CD4-positive, alpha-beta T cell (primary cell): ENCODE measurements at regions not wholly inside any gene's neighbourhood (a gene's known extent, or its start where the extent isn't known, plus 50 kb on each side); places are given as distances from the start of the nearest gene placed in this dataset.

Experiments used
- ATAC-seq: fragments of 200-7000 bp; cut with Tn5 transposase; one replicate; pipeline ENCODE4 v1.10.0; 2022; ENCODE audit warnings: mild to moderate bottlenecking; ENCODE audit not compliant: poor library complexity
- CTCF ChIA-PET: fragments of 350-600 bp; sonication (Branson Sonifier 250); formaldehyde crosslinking; loops from one replicate; lab custom pipeline; 2021; ENCODE audit warnings: antibody characterized with exemption, inconsistent platforms; lab: Charles Lee
- POLR2A ChIA-PET: fragments of 350-600 bp; sonication (Branson Sonifier 250); formaldehyde crosslinking; loops from one replicate; lab custom pipeline; 2021; ENCODE audit warnings: antibody characterized with exemption, inconsistent platforms; lab: Charles Lee
- DNase-seq, 14 experiments: peaks; one replicate each; pipeline ENCODE4 v3.0.0-alpha.2; 2013 to 2020; ENCODE audit warnings: mixed read lengths in 2 of 14
- H3K27ac ChIP-seq, 2 donors: one replicate each; pipeline versions ENCODE4 v1.5.1 to v1.7.0; 2013; ENCODE audit warnings: low read length in 2 of 2, low read depth in 1 of 2, mild to moderate bottlenecking in 1 of 2
- H3K27me3 ChIP-seq, 2 experiments: 1 replicate in 1 of 2; 2 replicates in 1 of 2; pipeline versions ENCODE4 v1.6.1 to v1.7.0; 2013; ENCODE audit warnings: low read length in 2 of 2, control low read depth in 1 of 2, mild to moderate bottlenecking in 1 of 2, moderate library complexity in 1 of 2; ENCODE audit not compliant: insufficient read depth in 2 of 2, control insufficient read depth in 1 of 2
- H3K36me3 ChIP-seq: one replicate; pipeline ENCODE4 v1.6.1; 2013; ENCODE audit warnings: low read length, control low read depth; ENCODE audit not compliant: insufficient read depth
- H3K4me1 ChIP-seq: one replicate; pipeline ENCODE4 v1.6.1; 2013; ENCODE audit warnings: low read length, control low read depth; ENCODE audit not compliant: insufficient read depth
- H3K4me3 ChIP-seq: one replicate; pipeline ENCODE4 v1.5.1; 2013; ENCODE audit warnings: mild to moderate bottlenecking, low read length, moderate library complexity
- H3K9me3 ChIP-seq, 2 experiments: 1 replicate in 1 of 2; 2 replicates in 1 of 2; pipeline versions ENCODE4 v1.6.1 to v1.7.0; 2013; ENCODE audit warnings: low read length in 2 of 2, mild to moderate bottlenecking in 2 of 2, control low read depth in 1 of 2, moderate library complexity in 1 of 2; ENCODE audit not compliant: control insufficient read depth in 1 of 2, insufficient read depth in 1 of 2
- H3K27ac Mint-ChIP-seq: one replicate; pipeline ENCODE4 v1.8.0; 2020; ENCODE audit warnings: mixed read lengths
- H3K27me3 Mint-ChIP-seq: one replicate; pipeline ENCODE4 v1.8.0; 2021; ENCODE audit warnings: mixed read lengths
- H3K36me3 Mint-ChIP-seq: one replicate; pipeline ENCODE4 v1.8.0; 2021; ENCODE audit warnings: low read depth, mixed read lengths
- H3K4me1 Mint-ChIP-seq: one replicate; pipeline ENCODE4 v1.8.0; 2021; ENCODE audit warnings: low read depth, mixed read lengths
- H3K4me3 Mint-ChIP-seq: one replicate; pipeline ENCODE4 v1.8.0; 2020; ENCODE audit warnings: mild to moderate bottlenecking, mixed read lengths
- H3K9me3 Mint-ChIP-seq: one replicate; pipeline ENCODE4 v1.8.0; 2020; ENCODE audit warnings: mixed read lengths
- intact Hi-C, 2 experiments: fragments of 100-400 bp; cut with DNase I in 1 of 2; cut with micrococcal nuclease in 1 of 2; formaldehyde crosslinking; loops; one replicate each; pipeline versions ENCODE4 v1.15.1 to v1.9.0; 2023 to 2025; cut with DNase I, micrococcal nuclease
- TF ChIP-seq, protein P1 (sequence below): fragments of 200-600 bp; IDR thresholded peaks from one replicate; pipeline ENCODE4 v1.8.0; 2022; ENCODE audit warnings: antibody characterized with exemption, mild to moderate bottlenecking

DNA sequence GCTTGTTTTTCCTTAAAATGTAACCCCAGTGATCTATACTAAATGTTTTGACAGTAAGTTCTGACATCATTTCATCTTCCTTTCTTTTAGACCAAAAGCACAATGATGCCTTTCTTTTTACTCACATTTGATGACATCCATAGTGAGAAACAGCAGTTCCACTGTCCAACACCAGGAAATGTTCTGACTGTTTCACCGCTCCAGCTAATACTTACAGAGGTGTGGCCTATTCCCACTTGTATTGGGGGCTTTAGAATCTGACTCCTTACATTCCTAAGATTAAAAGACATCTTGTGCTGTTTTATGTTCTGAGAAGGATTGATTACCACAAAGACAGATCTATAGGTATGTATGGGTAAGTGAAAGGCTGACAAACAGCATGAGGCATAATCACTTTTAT lies 1018.2 kb upstream of the PRMT6 start:
- Mint-ChIP-seq H3K4me3 (no peak overlapping the region), H3K36me3 (no peaks in the 10 kb centered on the region), H3K4me1 (no peaks in the 10 kb centered on the region), H3K27me3 (no peaks in the 10 kb centered on the region), H3K9me3 (peaks cover 14% of the 10 kb centered on the region), H3K27ac (no peak overlapping the region)
- intact Hi-C loops = no loop called here
- H3K36me3 ChIP-seq = no peaks in the 10 kb centered on the region
- TF ChIP-seq, protein P1, sequence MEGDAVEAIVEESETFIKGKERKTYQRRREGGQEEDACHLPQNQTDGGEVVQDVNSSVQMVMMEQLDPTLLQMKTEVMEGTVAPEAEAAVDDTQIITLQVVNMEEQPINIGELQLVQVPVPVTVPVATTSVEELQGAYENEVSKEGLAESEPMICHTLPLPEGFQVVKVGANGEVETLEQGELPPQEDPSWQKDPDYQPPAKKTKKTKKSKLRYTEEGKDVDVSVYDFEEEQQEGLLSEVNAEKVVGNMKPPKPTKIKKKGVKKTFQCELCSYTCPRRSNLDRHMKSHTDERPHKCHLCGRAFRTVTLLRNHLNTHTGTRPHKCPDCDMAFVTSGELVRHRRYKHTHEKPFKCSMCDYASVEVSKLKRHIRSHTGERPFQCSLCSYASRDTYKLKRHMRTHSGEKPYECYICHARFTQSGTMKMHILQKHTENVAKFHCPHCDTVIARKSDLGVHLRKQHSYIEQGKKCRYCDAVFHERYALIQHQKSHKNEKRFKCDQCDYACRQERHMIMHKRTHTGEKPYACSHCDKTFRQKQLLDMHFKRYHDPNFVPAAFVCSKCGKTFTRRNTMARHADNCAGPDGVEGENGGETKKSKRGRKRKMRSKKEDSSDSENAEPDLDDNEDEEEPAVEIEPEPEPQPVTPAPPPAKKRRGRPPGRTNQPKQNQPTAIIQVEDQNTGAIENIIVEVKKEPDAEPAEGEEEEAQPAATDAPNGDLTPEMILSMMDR = no peak
- ChIA-PET POLR2A (no interaction called here), CTCF (no interaction called here)
- no peaks in the 10 kb centered on the region for H3K27me3 ChIP-seq
- no peak overlapping the region for H3K4me3 ChIP-seq
- DNase-seq (no peak), ATAC-seq (no peak)
- H3K4me1 ChIP-seq = no peaks in the 10 kb centered on the region
- H3K9me3 ChIP-seq = peaks cover 0 to 2% of the 10 kb centered on the region in 2 experiments
- H3K27ac ChIP-seq = no peak overlapping the region

DNA sequence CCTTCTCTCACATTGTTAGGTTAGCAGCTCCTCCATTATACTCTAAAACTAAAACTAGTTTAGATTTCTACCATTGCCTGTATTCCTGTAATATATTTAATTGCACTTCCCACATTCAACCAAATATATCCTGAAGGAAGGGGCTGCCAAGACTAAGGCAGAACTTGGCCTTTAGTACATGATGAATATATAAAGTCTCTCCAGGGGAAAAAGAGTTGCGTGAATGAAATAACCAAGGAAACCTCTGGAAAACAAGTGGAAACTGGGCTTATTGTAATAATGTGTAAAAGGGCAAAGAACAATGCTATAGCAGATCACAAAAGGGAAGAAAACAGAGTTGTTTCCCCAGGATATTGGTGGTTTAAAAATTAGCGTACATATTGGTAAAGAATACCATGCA lies 1012.5 kb upstream of the PRMT6 start:
- H3K9me3 ChIP-seq = peaks cover 0 to 8% of the 10 kb centered on the region in 2 experiments
- TF ChIP-seq, protein P1 = no peak
- no peak overlapping the region for H3K27ac ChIP-seq
- no peak for DNase-seq
- Mint-ChIP-seq H3K4me1 (no peaks in the 10 kb centered on the region), H3K4me3 (no peak overlapping the region), H3K27me3 (no peaks in the 10 kb centered on the region), H3K27ac (no peak overlapping the region), H3K9me3 (peaks cover 23% of the 10 kb centered on the region), H3K36me3 (no peaks in the 10 kb centered on the region)
- H3K27me3 ChIP-seq = no peaks in the 10 kb centered on the region
- ATAC-seq = no peak
- ChIA-PET POLR2A (no interaction called here), CTCF (no interaction called here)
- H3K4me3 ChIP-seq = no peak overlapping the region
- intact Hi-C loops = no loop called here
- H3K36me3 ChIP-seq = no peaks in the 10 kb centered on the region
- H3K4me1 ChIP-seq = no peaks in the 10 kb centered on the region

DNA sequence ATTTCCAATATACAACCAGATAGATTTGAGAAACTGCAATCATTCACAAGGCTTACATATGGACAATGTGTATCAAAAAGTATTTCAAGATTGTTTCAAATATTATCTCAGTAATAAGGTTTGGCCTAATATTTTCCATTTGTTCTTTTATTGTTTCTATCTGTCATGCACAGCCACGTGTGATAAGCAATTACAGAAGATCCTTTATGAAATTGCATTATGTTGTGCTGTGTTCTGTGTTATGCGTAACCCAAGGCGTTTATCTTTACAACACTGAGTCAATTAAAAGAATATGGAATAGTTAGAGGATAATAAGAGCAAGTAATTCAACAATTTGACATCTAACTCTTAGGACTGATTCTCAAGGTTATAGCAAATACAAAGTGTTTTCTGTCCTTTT lies 1009.3 kb upstream of the PRMT6 start:
- no peak overlapping the region for H3K27ac ChIP-seq
- peaks cover 0 to 8% of the 10 kb centered on the region in 2 experiments for H3K9me3 ChIP-seq
- H3K27ac Mint-ChIP-seq = no peak overlapping the region
- no peaks in the 10 kb centered on the region for H3K27me3 Mint-ChIP-seq
- H3K9me3 Mint-ChIP-seq = peaks cover 20% of the 10 kb centered on the region
- H3K4me1 ChIP-seq = no peaks in the 10 kb centered on the region
- intact Hi-C loops = no loop called here
- H3K4me3 Mint-ChIP-seq = no peak overlapping the region
- TF ChIP-seq, protein P1 = no peak
- H3K4me1 Mint-ChIP-seq = no peaks in the 10 kb centered on the region
- no peaks in the 10 kb centered on the region for H3K36me3 ChIP-seq
- H3K27me3 ChIP-seq = no peaks in the 10 kb centered on the region
- POLR2A ChIA-PET = no interaction called here
- CTCF ChIA-PET = no interaction called here
- no peak for DNase-seq
- no peak overlapping the region for H3K4me3 ChIP-seq
- no peak for ATAC-seq
- H3K36me3 Mint-ChIP-seq = no peaks in the 10 kb centered on the region
